ENCODE measurements at regions not wholly inside any gene's neighbourhood (a gene's known extent, or its start where the extent isn't known, plus 50 kb on each side); places are given as distances from the start of the nearest gene placed in this dataset.
A peak's percentile ranks its signal among the peaks of the same experiment; 100 is the strongest.

DNA sequence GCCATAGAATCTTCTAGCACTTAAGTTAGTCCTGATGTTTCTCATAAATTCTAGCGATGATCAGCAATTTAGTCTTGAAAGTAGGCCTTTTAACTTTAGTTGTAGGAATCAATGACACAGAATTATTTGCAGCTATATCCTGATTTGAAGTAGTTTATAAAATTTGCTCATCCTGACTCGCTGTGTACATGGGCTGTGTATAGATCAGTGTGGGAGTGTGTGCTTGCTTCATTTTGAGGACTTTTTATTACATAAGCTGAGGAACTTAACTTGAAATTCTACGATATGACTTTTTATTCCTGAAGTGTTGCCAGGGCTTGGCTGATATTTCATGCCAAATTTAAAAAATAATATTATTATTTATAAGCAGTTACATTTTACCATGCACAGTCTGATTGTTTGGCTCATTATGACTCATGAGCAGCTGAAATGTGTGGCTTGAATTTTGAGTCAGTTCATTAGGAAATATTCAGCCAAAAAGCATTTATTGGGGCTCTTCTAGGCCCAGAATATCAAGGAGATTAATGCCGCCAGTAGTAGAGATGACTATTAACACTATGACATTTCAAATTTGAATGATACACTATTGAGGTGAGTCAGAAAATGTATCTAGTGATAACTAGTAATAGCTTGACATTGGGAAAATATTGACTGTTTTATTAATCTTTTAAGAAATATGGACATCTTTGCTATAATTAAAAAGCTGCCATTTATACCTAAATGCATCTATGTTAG lies 128.9 kb upstream of the LIMCH1 start:
- no peak overlapping the region for H3K4me3 ChIP-seq (ENCODE audit: low read depth, low read length)
- no peak for DNase-seq (ENCODE audit: low read depth)
- TF ChIP-seq, protein P1, sequence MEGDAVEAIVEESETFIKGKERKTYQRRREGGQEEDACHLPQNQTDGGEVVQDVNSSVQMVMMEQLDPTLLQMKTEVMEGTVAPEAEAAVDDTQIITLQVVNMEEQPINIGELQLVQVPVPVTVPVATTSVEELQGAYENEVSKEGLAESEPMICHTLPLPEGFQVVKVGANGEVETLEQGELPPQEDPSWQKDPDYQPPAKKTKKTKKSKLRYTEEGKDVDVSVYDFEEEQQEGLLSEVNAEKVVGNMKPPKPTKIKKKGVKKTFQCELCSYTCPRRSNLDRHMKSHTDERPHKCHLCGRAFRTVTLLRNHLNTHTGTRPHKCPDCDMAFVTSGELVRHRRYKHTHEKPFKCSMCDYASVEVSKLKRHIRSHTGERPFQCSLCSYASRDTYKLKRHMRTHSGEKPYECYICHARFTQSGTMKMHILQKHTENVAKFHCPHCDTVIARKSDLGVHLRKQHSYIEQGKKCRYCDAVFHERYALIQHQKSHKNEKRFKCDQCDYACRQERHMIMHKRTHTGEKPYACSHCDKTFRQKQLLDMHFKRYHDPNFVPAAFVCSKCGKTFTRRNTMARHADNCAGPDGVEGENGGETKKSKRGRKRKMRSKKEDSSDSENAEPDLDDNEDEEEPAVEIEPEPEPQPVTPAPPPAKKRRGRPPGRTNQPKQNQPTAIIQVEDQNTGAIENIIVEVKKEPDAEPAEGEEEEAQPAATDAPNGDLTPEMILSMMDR (IDR thresholded peaks at IDR 0.05; ENCODE audit: control insufficient read depth, extremely low read depth, insufficient read depth) = no peak

DNA sequence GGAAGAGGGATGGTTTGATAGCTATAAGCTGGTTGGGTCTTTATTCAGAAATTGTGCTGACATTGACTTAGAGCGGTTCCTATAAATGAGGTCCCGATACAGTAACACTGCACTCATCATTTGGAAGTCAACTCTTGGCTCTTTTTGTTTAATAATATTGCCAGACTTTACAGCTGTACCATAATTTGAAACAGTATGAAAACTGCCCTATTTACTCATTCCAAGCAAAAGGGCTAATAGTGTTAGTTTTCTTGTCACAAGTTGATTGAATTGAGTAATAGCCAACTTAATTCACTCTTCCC lies 128.4 kb upstream of the LIMCH1 start:
- DNase-seq (ENCODE audit: low read depth) = no peak
- TF ChIP-seq, protein P1 (IDR thresholded peaks at IDR 0.05; ENCODE audit: control insufficient read depth, extremely low read depth, insufficient read depth) = no peak
- no peak overlapping the region for H3K4me3 ChIP-seq (ENCODE audit: low read depth, low read length)

DNA sequence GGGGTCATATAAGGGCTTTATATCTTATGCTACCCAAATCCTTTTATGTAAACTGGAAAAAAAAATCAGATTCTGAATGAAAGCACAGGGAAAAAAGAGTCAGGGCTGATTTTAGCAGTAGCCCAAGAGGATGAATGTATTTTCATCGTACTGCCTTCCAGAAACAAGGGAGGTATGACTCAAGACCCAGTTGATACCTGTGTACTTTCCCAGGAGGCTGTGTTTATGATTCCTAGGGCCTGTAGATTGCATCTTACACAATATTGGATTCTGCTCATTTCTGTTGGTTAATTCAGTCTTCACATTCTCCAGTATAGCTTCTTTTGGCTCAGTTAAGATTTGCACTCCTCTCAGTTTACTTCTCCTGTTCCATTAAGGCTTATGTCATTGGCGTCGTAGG lies 127.9 kb upstream of the LIMCH1 start:
- DNase-seq (ENCODE audit: low read depth) = no peak
- TF ChIP-seq, protein P1 (IDR thresholded peaks at IDR 0.05; ENCODE audit: control insufficient read depth, extremely low read depth, insufficient read depth) = no peak
- H3K4me3 ChIP-seq (ENCODE audit: low read depth, low read length) = no peak overlapping the region

DNA sequence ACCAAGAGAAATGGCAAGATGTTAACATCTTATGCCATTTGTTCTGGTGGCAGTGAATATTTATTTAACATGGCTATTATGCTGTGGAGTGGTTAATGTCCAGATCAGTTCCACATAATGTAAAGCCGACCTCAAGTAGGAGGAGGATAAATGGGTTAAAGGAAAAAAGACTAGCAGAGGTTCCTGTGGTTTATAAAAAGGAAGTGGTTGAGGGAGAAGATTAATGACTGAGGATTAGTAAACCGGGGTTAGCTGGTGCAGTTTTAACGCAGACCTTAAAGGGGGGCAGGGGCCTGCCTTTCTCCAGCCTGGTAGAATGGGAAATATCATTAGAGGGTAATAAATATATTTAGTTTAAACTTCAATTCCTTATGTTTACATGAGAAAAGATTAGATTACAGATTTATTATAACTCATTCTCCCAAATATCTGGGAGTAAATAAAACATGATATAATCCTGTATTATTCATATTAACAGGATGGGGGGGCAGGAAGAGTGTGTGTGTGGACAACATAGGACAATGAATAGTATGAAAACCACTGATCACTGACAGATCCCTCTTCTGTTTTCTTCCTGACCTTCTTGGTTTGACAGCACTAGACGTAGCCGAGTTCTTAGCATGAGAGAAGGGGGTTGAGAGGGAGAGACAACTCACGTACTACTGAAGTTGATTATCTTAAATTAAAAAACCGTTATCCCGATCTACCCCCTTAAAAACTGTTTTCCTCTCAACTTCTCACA lies 124.1 kb upstream of the LIMCH1 start:
- H3K4me3 ChIP-seq (ENCODE audit: low read depth, low read length) = no peak overlapping the region
- TF ChIP-seq, protein P1 (IDR thresholded peaks at IDR 0.05; ENCODE audit: control insufficient read depth, extremely low read depth, insufficient read depth) = no peak
- DNase-seq (ENCODE audit: low read depth) = no peak

DNA sequence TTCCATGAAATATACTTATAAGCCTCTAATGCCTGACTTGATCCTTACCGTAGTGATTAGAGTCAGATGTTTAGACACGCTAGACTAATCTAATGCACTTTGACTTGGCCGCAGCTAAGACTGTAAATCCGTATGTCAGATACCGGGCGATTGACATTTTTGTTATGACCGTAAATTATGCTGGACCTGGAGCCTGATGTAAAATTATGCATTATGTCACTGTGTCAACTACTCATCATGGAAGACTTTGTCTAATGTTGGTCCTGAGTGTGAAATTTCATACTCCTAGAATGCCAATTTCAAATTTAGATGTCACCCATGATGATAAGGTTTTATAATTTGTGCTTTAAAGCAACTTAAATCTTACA lies 123.6 kb upstream of the LIMCH1 start:
- H3K4me3 ChIP-seq (ENCODE audit: low read depth, low read length) = no peak overlapping the region
- TF ChIP-seq, protein P1 (IDR thresholded peaks at IDR 0.05; ENCODE audit: control insufficient read depth, extremely low read depth, insufficient read depth) = no peak
- no peak for DNase-seq (ENCODE audit: low read depth)

DNA sequence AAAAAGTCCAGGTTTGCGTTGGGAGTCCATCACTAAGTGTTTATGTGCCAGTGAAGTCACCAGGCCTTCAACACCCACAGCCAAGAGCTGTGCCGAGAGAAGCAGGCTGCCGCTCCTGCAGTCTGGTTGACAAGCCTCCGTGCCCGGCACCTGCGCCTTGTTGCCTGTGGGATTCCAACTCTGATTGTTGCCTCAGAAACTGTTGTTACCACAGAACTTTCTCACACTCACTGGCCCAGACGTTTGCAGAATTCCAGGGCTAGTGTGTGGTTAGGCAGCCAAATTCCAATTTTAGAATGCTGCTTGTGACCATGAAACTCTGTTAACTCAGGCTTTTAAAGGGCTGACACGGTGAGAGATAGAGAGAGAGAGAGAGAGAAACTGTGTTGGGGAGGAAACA lies 119.5 kb upstream of the LIMCH1 start:
- peak; percentile 78 for DNase-seq (ENCODE audit: low read depth)
- H3K4me3 ChIP-seq (ENCODE audit: low read depth, low read length) = peak overlapping the region; percentile 1; the same call in 1 of the 2 replicates
- TF ChIP-seq, protein P1 (IDR thresholded peaks at IDR 0.05; ENCODE audit: control insufficient read depth, extremely low read depth, insufficient read depth) = no peak
